EL (cell line): ENCODE measurements at regions not wholly inside any gene's neighbourhood (a gene's known extent, or its start where the extent isn't known, plus 50 kb on each side); places are given as distances from the start of the nearest gene placed in this dataset.

Source experiments
- DNase-seq: peaks from one replicate; pipeline ENCODE4 v3.0.0-alpha.2; 2016

DNA sequence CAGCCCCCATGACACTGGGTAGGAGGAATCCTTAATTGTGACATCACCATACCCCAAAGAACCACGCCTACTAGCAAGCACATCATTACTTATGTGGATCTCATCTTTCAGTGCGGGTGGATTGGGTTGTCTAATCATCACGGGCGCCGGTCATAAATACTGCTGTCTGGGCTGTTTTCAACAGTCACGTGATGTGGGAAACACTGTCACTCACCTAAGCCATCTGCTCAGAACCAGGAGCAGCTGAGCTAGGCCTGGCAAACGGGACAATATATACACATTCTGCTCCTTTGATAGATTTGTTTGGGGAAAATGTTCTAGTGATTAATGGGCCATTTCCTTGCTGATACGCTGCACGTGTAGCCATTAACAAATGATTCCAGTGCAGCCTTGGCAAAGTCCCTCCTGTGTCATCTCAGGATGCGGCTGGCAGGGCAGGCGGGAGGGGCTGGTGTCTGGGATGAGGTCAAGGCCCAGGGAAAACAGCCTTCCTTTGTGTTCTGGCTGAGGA lies 145.9 kb upstream of the COPS8 start:
- DNase-seq, result no peak

- no peak for DNase-seq
These were observed 145.2 kb upstream of the COPS8 start for GRCh38 chr2:236940497-236940896.

DNA sequence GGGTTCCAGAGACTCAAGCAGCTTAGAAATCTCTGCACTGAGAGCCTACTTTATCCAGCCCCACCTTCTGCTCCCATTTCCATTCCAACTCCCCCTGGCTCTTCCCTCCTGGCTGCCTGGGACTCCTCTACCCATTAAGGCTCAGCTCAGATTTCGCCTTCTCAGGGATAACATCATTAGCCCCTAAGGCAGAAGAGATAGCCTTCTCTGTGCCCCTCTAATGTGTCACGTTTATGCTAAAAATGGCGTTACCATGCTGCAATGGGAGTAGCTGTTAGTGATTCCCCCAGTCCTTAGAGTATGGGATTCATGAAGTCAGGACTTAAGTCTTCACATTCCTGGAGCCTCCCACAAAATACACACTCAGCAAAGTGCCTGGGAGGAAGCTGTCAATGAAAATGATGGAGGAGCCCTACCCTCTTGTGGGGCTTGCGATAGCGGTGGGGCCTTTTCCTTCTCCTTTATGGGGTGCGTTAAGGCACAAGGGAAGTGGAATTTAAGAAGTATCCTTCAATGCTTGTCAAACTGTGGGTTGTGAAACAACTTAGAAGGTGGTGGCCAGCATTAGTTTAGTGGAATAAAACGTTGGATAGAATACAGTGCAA lies 144.7 kb upstream of the COPS8 start:
- no peak for DNase-seq

DNA sequence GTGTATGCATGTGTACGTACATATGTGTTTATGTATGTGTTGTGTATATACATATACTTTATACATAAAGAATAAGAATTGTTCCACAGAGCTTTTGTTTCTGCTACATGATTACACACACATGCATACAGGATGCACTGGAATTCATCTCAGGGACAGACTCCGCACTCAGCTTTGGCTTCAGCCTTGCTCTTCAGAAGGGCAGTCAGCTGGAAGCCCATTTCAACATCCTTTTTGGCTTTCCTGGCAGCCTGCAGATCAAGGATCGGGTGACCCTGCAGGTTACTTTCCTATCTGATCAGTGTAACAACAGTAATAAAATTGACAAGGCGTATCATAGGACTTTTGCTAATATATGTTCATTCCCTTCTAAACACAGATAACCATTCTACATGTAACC lies 144.1 kb upstream of the COPS8 start:
- DNase-seq, result no peak

DNA sequence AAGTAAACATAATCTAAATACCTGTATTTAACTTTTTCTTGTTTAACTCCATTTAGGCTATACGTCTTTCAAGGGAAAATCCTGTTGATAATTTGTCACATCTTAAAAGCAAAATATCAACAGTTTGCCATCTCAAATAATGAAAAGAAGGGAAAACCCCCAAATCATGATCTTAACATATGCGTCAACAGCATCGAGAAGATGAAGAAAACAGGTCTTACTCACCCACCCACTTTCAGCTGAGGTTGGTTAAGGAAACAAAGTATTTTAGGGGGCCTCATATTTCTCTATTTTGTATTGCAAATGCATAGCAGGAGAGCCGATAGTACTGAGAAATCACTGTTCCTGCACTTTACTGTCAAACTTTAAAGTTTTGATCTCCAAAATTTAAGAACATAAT lies 143.1 kb upstream of the COPS8 start:
- DNase-seq, result no peak

DNA sequence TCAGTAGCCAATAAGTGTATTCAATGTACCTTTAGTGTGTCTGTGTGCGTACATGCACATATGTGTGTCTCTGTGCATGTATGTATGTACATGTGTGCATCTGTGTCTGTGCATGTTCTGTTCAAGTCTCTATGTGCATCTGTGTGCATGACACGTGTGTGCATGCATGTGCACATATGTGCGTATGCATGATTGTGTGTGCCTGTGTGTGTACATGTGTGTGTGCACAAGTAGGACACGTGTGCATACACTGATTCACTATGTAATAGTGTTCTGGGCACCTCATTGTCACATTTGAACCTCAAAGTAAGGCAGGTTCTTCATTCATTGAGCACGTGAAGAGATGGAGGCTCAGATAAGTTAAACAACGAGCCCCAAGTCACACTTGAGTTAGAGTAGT lies 142.6 kb upstream of the COPS8 start:
- DNase-seq, result no peak

DNA sequence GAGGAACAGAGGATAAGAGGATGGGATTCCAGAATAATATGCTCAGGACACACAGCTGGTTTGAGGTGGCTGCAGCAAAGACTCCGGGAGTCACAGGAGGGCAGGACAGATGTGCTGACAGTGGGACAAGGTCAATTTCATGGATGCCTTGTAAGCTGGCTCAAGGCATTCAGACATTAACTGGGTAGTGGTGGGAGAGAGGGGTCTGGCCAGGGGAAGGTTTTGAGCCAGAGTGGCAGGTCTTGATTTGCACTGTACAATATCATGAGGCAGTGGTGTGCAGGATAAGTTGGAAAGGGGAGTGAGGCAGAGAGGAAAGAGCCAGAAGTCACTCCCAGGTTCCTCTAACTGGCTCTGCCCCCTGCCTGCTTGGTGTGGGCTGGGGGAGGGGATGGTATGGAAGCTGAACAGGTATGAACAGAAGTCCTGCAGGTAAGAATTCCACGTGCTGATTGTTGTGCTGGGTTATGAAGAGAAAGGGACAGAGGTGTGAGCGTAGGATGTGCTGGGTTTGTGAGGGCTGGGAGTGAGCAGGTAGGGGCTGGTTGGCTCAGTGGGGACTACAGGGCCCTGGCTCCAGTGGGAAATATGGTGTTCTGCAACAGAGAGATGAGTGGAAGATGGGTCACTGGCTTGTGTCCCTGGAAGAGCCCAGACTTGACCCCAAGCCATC lies 141.7 kb upstream of the COPS8 start:
- no peak for DNase-seq

DNA sequence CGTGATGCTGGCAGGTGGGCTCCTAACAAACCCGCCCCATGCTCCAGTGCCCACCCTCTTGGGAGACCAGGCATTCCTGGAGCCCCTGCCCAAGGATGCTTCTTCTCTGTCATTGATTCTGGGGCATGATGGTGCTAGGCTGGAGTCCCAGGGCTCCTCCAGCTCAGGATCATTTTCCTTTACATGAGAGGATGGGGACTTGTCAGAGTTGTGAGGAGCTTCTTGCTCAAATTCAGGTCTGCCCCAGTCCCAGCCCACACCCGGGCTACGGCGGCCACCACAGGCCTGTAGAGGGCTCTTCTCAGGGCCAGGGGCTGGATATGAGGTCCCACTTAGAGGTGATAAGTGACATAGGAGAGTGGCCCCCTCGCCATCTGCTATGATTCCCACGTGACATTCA lies 141.1 kb upstream of the COPS8 start:
- no peak for DNase-seq

GRCh38 chr2:236945431-236946016 lies 140.2 kb upstream of the COPS8 start:
- no peak for DNase-seq

DNA sequence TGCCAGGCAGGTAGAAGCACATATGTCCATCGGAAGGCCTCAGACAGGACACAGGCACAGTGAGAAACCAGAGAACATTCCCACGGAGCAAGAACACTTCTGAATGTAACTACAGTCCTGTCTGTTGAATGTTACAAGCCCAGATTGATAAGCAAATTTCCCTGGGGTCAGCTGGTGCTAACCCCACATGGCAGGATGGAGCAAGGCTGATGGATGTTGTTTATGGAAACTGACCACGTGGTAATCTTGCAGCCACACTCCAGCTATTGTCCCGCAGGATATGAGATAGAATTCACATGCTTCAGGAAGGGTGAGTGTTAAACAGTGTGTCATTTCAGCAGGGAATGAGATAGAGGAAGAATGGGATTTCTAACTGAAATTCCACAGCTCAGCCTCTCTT lies 138.8 kb upstream of the COPS8 start:
- no peak for DNase-seq

DNA sequence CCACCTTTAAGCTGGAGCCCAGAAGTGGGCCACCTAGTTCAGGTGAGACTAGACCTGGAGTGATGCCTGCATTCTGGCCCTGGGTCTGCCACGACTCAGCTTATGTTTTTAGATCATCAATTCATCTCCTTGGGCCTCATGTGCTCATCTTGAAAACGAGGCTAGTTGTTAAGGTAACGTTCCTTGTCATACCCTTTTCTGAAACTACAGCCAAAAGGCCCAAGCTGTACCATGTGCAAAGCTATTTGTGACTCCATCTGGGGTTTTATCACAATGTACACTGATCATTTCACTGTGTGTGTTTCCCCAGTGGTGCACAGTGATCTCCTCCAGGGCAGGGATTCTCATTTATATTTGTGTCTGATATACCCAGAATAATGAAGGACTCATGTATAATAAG lies 138.4 kb upstream of the COPS8 start:
- DNase-seq, result no peak

GRCh38 chr2:236947896-236948295 lies 137.8 kb upstream of the COPS8 start:
- no peak for DNase-seq

DNA sequence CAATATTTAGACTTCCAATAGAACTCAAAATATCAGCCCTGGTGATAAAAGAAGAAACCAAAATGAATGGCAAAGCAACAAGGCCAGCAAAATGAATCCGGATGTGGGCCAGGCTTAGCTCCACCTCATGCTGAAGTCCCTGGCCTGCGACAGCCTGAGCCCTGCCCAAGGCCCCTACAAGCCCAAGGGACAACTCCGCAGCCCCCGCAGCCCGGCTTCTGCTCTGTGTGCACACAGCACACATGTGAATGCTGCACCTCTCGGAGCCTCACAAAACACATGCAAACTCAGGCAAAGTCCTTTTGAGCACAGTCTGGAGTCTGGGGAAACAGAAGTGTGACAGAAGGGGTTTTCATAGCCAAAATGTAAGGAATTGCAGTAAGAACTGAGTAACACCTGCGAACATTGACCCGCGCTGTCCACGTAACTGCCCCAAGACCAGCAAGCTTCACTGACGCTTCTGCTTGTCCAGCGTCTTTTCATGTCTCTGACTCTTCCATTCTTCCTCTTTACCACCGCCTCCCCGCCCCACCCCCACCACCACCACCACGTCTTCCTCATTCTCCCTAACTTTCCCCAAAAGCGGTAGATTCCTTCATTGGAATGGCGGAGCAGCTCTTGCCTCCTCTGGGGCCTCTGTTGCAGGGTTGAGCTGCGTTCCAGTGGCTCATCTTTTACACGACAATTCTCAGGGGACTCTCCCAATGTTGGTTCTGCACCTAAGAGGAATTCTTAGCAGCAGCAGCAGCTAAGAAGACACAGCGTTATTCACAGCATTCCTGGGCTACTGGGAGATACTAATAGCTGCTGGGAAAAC lies 136.4 kb upstream of the COPS8 start:
- DNase-seq, result no peak

GRCh38 chr2:236951830-236952475 lies 133.7 kb upstream of the COPS8 start:
- DNase-seq, result no peak

DNA sequence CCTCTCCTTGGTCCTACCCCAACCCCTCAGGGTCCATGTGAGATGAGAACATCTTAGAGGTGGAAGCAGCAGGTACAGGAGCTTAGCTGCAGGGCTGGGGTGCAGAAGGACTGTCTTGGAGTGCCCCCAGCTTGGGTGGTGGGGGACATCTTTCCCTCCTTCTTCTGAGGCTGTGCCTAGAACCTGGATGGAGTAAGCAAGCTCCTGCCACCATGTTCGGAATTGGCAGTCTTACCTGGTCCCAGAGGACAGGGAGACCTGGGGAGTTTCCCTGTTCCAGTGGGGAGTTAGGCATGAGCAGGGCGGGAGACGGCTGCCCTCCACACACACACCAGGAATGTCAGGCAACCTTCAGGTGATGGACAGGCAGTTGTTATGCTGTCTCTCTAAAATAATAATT lies 131.0 kb upstream of the COPS8 start:
- no peak for DNase-seq

DNA sequence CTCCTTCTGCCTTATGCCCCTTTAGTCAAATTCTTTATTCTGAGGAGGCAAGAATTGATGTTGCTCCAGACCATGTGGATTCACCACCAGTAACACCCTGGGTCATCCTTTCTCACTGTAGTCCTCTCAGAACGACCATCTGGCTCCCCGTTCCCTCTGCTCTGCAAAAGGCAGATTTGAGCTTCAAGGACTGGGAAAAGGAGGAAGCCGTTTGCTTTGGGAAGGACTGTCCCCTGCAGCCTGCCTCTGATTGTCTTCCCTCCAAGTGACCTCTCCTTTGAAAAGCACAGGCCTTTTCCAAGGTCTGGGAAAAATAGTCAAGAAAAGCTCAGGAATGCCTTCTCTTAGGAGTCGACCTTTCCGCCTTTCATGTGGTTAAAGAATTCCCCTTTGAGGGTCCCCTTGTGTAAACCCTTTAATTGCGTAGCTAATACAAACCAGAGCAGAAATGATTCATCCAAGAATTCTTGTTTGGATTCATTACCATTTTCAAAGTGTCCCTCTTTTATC lies 130.1 kb upstream of the COPS8 start:
- DNase-seq, result no peak

GRCh38 chr2:236956031-236956618 lies 129.6 kb upstream of the COPS8 start:
- no peak for DNase-seq

GRCh38 chr2:236956641-236957040 lies 129.0 kb upstream of the COPS8 start:
- no peak for DNase-seq

DNA sequence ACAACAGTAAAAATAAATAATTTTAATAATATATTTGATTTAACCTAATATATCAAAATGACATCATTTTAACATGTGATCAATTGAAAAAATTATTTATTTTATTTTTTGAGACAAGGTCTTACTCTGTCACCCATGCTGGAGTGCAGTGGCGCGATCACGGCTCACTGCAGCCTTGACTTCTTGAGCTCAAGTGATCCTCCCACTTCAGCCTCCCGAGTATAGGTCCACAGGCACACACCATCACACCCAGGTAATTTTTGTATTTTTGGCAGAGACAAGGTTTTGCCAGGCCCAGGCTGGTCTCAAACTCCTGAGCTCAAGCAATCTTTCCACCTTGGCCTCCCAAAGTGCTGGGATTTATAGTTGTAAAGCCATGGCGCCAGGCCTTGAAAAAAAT lies 126.7 kb upstream of the COPS8 start:
- no peak for DNase-seq

- no peak for DNase-seq
These were observed 125.8 kb upstream of the COPS8 start for GRCh38 chr2:236959876-236960275.

GRCh38 chr2:236960531-236960930 lies 125.2 kb upstream of the COPS8 start:
- DNase-seq, result no peak

DNA sequence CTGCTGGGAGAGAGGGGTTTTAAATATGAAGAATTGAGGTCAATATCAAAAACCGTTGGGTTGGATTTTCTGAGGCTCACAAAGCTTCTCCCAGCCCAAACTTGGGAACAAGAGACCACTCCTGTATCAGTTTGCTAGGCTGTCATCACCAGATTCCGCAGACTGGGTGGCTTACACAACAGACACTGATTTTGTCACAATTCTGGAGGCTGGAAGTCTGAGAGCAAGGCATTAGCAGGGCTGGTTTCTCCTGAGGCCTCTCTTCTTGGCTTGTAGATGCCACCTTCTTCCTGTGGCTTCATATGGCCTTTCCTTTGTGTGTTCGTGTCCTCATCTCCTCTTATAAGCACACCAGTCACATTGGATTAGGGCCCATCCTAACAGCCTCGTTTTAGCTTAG lies 122.9 kb upstream of the COPS8 start:
- DNase-seq, result no peak
